Epithelial cell of prostate (primary cell): ENCODE measurements at regions not wholly inside any gene's neighbourhood (a gene's known extent, or its start where the extent isn't known, plus 50 kb on each side); places are given as distances from the start of the nearest gene placed in this dataset.

ENCODE experiments used
- DNase-seq: peaks from one replicate; pipeline ENCODE4 v3.0.0-alpha.2; 2011; ENCODE audit warnings: low read depth, low spot score
- H3K27ac ChIP-seq: fragments of 450-650 bp; 2 replicates; pipeline ENCODE4 v1.5.1; 2017; ENCODE audit warnings: mild to moderate bottlenecking

DNA sequence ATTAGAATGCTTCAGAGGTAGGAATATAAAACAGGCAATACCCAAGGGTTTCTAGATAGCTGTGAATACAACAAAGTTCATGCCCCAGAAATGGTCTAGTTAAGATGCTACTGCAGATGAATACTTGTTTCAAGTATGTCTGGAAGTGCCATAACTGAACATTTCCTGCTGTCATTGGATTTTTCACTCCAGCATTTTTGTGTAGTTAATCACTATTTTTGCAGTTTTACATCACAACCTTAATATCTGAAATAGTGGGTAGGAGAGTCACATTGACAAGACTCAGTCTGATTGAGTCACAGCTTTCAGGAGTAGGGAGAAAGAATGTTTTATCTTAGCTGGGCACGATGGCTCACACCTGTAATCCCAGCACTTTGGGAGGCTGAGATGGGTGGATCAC, 126.4 kb upstream of the C1orf21 start:
- DNase-seq, result peak; percentile 34
- H3K27ac ChIP-seq, result no peak overlapping the region

DNA sequence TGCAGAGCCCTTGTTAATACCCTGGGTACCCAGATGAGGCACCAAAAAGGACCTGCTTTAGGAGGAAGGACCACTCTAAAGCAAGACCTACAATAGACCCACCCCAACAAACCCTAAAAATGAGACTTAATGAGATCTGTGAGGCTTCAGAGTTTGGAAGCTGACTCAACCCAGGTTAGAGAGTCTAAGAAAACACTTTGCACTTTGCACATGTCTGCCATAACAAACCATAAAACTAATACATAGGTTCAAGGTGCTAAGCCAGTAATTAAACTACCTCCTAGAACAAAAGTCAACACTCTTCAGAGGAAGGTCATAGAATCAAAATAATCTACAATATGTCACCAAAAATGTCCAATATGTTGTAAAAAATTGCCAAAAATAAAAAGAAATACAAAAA, 124.7 kb upstream of the C1orf21 start:
- H3K27ac ChIP-seq, result no peak overlapping the region
- no peak for DNase-seq

DNA sequence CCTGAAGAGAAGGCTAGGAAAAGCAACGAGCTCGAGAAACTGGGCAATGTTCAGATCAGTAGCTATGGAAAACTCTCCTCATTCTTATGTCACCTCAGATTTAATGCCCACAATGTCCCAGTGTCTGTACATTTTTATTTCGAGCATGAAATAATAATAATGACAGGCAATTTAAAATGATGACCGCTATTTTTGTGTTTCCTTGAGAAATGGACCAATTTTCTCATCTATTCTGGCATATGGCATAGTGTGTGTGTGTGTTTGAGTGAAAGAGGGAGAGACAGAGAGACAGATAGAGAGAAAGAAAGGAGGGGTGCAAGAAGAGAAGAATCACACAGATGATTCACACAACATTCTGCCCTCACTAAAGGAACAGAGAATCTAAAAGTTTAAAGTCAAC, 119.1 kb upstream of the C1orf21 start:
- H3K27ac ChIP-seq, result no peak overlapping the region
- no peak for DNase-seq

DNA sequence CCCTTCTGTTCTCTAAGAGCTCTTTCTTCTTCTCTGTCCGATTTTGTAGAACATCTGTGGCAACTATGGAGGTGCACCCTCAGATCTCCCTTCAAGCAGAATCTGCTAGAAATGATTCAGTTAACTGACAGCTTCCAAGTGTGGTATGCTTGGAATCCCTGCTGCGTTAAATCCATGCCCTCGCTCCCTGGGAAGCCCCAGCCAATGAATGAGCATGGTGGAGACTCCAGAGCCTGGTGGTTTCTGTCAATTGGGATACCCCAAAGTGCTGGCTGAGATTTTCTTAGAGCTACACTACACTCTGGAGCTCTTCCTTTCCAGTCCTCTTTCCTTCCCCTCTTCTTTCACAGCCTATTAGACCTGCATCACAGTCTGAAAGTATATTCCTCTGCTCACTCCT, 116.3 kb upstream of the C1orf21 start:
- H3K27ac ChIP-seq, result no peak overlapping the region
- no peak for DNase-seq

DNA sequence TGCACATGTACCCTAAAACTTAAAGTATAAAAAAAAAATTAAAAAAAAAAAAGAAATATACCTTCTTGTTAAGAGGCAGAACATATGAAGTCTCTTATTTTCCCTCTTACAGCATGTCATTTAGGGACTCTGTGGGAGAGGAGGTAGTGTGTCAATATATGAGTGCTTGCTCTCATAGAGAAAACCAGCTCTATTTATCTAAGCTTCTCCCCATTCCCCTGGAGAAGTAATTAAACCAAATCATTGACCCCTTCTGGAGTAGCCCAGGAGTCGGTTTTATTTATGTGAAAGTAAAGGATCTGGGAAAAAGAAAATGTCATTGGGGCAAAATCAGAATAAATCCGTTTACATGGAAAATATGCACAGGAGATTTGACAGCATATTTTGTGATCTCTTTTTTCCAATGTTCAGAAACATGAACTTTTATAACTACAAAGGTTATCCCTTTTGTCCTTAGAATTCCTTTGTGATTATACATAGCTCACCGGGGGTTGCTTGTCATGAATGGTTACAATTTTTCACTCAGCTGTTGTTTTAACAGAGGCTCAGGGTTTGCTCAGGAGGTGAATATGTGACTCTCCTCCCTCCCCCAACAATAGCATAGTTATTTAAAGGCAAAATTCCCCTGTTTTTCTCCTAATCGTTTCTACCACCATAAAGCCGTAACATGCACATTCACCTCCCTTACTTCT, 114.5 kb upstream of the C1orf21 start:
- no peak for DNase-seq
- H3K27ac ChIP-seq, result no peak overlapping the region

DNA sequence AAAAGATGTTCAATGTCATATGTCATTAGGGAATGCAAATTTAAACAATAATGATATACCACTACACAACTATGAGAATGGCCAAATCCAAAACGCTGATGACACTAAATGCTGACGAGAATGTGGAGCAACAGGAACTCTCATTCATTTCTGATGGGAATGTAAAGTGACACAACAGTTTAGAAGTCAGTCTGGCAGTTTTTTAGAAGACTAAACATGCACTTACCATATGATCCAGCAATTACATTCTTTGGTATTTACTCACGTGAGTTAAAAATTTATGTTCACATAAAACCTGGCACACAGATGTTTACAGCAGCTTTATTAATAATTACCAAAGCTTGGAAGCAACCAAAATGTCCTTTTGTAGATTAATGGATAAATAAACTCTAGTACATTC, 110.4 kb upstream of the C1orf21 start:
- H3K27ac ChIP-seq, result no peak overlapping the region
- DNase-seq, result no peak

DNA sequence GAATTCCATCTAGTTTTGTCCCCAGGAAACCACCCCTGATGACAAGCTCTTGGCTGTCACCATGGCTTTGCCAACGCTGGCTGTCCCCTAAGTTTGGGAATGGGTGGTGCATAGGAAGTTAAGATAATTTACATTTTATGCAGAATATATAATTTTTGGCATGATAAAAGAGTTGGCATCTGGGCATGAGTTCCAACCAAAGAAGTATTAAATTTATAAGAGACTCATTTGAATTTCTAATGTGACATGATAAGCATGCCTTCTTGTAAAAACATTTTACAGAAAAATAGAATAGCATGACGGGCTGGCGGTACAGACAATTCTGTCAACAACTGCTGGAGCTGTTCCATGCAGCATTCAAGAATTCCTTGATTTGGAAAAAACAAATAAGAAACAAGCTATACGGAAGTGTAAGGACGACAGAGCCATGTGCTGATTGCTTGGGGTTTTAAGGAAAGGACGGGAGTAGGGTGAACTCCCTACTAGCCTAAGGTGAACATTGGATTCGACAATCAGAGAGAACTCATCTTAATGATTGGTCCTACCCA, 106.8 kb upstream of the C1orf21 start:
- DNase-seq, result no peak
- H3K27ac ChIP-seq, result no peak overlapping the region

DNA sequence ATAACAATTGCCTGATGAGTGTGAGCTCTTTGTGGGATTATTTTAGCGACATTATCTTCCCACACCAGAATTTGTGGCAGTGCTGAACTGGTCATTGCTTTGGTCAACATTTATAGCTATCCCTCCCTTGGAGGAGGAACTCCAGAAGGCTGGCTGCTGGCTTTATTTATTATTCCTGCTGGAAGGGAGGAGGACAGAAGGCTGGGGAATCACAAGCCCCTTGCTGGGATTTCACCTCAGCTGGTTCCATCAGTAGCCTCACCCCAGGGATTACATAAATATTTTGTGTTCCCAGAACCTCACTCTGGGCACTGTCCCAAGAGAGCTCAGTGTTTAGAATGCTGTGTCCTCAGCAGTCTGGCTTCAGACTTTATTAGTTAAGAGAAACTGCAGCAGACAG, 102.8 kb upstream of the C1orf21 start:
- no peak overlapping the region for H3K27ac ChIP-seq
- DNase-seq, result no peak

DNA sequence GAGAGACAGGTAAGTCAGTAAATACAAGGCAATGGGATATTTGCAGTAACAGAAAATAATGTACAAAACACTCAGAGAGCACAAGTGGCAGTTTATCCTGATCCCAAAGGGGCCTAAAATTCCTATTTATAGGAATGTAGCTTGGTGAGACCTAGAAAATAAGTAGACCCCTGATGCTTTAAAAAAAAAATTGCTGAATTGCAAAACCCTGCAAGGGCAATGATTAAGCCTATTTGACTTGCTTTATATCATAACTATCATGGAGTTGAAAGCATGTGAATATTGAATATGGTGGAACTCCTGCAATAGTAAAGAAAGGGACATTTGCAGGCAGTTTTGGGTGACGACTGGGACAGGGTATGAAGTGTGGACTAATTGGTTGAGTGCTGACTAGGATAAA, 101.9 kb upstream of the C1orf21 start:
- no peak for DNase-seq
- no peak overlapping the region for H3K27ac ChIP-seq

DNA sequence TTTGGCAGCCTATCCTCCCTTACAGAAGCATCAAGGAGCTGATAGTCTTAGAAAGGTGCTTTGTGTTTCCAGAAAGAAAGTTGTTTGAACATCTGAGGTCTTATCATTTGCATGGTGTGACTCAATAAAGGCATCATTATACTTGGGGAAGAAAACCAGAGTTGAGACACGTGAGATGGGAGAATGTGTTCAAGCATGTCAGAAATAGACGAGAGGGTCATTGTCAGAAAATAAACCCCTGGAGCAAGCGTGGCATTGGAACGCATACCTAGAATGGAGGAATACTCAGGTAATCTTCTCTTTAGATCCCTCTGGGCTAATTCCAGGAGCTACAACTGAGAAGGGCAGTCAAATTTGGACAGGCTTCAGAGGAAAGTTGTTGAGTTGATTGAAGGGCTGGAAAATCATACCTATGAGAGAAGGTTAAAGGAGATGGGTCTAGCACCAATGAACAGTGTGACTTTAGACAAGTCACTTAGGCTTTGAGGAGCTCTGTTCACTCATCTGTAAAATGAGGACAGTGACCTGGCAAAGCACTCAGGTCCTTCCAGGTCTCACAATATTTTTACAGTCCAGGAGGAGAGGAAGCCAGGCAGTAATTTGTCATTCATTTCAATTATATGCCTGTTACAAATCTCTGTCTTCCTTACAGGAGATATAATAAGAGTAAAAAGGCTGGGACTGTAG, 101.3 kb upstream of the C1orf21 start:
- DNase-seq, result no peak
- H3K27ac ChIP-seq, result no peak overlapping the region

DNA sequence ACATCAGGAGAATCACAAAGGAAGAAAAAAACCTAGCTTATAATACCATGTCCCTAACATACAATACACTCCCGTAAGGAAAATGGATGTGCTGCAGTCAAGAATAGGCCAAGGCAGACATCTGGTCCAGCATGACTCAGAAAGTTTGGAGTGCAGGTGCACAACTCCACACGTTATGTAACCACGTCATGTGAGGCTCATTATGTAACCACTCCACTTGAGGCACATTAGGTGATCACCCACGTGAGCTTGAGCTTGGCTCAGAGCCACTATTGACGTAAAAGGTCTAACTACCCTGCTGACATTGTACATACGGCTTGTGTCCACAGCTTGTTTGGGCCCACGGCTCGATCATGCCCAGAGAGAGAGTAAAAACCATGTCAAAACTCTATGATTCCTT, 99.8 kb upstream of the C1orf21 start:
- H3K27ac ChIP-seq, result no peak overlapping the region
- no peak for DNase-seq

DNA sequence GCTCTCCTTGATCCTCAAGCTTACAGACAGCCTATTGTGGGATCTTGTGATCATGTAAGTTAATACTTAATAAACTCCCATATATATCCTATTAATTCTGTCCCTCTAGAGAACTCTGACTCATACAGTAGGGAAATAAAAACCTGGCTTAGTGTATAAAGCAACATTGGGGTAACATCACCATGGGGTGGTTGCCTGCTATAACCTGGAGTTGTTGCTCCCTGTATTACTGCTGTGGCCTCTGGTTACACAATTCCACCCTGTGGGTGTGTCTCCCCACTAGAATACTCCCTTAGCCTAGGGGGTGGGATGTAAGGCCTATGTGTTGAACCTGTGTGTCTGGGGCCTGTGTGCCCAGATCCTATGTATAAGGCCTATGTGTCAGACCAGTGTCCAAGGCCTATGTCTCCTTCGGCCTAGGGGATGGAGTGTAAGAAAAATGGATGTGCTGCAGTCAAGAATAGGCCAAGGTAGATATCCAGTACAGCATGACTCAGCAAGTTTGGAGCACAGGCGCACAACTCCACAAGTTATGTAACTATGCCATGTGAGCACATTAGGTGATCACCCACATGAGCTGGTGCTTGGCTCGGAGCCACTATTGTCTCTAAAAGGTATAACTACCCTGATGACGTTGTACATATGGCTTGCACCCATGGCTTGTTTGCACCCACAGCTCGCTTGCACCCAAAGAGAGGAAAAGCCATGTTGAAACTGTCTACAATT, 96.8 kb upstream of the C1orf21 start:
- H3K27ac ChIP-seq, result peak overlapping the region; percentile 23
- peak; percentile 29 for DNase-seq

DNA sequence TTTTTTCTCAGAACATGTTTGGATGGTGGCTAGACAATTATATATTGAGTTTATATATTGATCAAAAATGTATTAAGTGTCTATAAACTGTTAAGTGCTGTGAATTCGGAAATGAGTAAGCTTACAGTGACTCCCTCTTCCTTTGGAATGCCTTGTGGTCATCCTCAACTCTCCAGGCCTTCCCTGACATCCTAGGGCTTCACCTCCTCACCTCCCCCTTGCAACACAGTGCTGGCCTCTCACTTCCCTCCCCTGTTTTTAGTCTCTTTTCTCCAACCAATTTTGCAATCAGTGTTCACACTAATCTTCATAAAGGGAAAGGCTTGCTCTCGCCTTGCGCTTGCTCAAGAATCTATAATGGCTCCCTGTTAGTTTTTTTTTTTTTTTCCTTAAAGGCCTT, 95.1 kb upstream of the C1orf21 start:
- H3K27ac ChIP-seq, result no peak overlapping the region
- DNase-seq, result no peak

DNA sequence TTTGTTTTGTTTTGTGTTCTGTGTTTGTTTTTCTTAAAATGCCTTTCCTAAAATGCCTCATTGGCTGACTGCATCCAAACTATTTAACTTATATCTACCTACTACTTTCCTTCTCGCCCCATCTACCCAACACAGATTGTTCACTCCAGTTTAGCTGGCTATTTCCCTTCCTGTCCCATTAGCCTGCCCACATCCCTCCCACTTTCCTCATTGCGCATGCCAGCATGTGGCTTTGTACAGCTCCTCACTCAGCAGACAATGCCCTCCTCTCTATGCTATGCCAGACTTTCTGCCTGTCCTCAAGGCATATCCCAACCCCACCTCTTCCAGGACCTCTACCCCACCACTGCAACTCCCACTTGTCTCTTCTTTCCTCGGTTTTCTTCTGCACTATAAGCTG, 94.7 kb upstream of the C1orf21 start:
- H3K27ac ChIP-seq, result no peak overlapping the region
- DNase-seq, result no peak

DNA sequence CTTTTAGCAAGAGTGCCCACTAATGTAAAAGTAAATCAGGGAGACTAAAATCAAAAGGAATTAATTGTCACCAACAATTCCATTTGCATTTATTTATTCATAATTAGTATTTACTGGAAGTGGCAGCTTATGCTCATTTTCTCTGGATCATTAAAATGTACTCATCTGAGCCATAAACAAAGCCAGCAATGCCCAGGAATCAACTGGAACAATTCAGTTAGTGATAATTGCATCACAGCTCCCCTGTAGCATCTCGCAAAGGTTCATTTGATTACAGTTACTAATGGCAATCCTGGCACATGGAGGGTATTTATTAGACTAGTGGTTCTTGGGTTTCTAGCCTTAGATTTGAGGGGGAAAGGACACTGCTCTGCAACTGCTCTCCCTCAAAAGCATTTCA, 92.7 kb upstream of the C1orf21 start:
- no peak overlapping the region for H3K27ac ChIP-seq
- DNase-seq, result no peak

DNA sequence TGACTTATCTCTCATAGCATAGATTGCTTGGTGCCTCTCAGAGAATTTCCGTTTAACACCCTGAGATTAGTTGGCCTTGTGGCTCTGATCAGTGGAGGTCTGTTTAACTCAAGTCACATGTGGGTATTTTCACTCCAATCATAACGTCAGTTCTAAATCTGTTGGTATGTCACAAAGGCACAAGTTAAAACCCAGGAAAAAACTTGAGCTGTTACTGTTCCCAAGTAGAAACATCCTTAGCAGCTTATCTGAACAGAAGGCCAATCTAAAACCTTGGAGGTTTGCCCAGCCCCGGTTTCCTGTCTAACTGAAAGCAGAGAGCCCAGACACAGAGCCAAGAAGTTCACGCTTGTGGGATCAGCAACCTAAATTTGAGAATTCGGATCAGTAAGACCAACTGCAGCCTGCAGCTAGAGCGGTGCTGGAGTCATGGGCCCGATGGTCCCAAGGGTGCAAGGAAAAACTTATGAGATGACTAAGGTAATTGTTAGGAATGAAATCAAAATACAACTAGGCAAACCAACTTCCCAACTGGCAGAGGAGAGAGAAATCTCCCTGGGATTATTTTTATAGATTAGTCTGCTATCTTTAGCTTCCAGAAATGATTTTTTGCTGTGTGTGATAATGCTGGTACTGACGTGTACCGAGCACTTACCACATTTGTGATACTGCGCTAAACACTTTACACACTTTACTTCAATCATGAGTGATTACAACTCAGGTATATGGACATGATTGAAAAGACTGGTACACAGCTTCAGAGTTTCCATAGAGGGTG, 90.2 kb upstream of the C1orf21 start:
- DNase-seq, result no peak

DNA sequence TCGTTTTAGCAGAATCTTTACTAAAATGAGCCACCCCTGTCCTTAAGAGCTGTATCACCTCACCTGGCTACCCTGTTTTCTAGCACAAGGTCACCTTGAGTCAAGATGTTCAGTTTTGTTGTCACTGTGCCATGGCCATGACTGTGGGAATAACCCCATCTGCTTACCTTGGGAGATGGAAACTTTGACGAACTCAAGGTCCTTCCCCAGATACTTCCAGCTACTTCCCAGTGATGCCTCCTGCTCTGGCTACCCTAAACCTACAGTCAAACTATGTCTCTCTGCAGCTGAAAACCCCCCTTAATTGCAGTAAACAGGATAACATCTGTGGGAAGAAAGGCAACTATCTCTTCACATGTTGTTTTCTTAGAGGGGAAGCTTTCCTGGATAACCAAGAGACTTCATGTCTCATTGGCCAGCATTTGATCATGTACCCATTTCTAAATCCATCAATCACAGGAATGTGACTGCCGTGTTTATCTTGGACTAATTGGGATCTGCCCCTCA, 89.5 kb upstream of the C1orf21 start:
- H3K27ac ChIP-seq, result no peak overlapping the region
- DNase-seq, result no peak

More for the DNA sequence above, 90.2 kb upstream of the C1orf21 start:
- H3K27ac ChIP-seq, result no peak overlapping the region

DNA sequence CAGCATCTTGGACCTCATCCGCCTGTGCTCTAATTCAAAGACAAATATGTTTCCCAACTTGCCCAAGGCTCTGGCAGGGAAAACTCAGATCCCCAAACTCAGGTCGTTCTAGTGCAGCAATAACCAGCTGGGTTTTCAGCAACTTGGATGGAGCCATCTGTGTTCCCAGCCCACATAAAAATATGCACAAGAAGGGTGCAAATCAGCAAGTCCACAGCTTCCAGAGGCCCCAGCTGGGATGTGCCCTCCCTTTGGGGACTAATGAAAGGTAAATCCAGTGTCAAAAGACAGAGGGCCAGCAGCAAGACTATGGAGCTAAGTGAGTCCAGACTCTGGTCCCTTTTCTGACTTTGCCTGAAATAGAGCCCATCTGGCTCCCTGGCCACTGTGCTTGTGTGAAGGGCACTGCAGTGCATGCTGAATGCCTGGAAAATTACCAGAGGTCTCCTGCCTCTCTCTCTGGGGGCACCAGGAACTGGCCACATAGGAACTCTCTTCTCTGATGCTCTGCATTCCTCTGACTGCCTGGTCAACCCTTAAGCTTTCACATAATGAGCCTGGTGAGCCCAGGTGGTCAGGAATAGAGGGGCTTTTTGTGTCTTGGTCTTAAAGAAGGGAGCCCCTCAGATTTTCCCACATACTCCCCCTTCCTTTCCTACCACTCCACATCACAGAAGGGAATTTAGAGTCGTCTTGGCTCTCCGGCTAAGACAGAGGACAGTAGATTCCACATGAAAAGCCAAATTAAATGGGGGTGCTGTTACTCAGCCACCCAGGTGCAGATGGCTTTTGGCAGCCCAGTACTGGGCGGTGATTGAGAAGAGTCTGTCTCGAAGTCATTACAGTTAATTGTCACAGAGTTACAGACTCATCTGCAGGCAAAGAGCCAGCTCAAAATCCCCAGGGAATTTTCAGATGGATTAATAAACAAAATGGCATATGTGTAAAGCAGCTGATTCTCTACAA, 88.1 kb upstream of the C1orf21 start:
- no peak for DNase-seq
- no peak overlapping the region for H3K27ac ChIP-seq

DNA sequence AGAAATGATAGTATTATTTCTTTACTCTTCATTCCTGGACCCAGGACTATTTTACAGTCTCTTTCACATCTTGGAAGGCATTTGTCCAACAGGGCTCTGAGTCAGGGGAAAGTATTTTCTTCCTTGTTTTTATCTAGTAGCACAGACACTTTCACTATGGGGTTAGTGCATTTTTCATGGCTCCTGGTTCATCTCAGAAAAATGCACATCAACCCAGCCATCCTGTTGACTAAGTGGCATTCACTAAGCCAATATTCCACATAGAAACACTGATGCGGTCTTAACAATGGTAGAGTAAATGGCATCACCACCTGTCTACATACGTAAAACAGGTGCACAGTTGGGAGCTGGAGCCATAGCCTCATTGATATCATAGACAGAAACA, 87.4 kb upstream of the C1orf21 start:
- no peak overlapping the region for H3K27ac ChIP-seq
- peak; percentile 44 for DNase-seq
